ENCODE measurements at regions not wholly inside any gene's neighbourhood (a gene's known extent, or its start where the extent isn't known, plus 50 kb on each side); places are given as distances from the start of the nearest gene placed in this dataset.

GRCh38 chr10:108868881-108869280 lies 1054.4 kb downstream of the XPNPEP1 start:
- no peak for DNase-seq (ENCODE audit: low read depth in 3 of 3)

- no peak for DNase-seq (ENCODE audit: low read depth in 3 of 3)
Measured at GRCh38 chr10:108862676-108863350, 1060.5 kb downstream of the XPNPEP1 start.

GRCh38 chr10:108861181-108861754 lies 1062.0 kb downstream of the XPNPEP1 start:
- no peak for DNase-seq (ENCODE audit: low read depth in 3 of 3)

GRCh38 chr10:108852211-108852610 lies 1071.1 kb downstream of the XPNPEP1 start:
- DNase-seq (ENCODE audit: low read depth in 3 of 3): no peak

- no peak for DNase-seq (ENCODE audit: low read depth in 3 of 3)
Measured at GRCh38 chr10:108850138-108850854, 1073.0 kb downstream of the XPNPEP1 start.

GRCh38 chr10:108849688-108850087 lies 1073.6 kb downstream of the XPNPEP1 start:
- DNase-seq (ENCODE audit: low read depth in 3 of 3): no peak

GRCh38 chr10:108849186-108849585 lies 1074.1 kb downstream of the XPNPEP1 start:
- DNase-seq (ENCODE audit: low read depth in 3 of 3): no peak

GRCh38 chr10:108848046-108848445 lies 1075.3 kb downstream of the XPNPEP1 start:
- DNase-seq (ENCODE audit: low read depth in 3 of 3): no peak

GRCh38 chr10:108840944-108841343 lies 1082.4 kb downstream of the XPNPEP1 start:
- DNase-seq (ENCODE audit: low read depth in 3 of 3): no peak

GRCh38 chr10:108836362-108836761 lies 1086.9 kb downstream of the XPNPEP1 start:
- DNase-seq (ENCODE audit: low read depth in 3 of 3): no peak

- DNase-seq (ENCODE audit: low read depth in 3 of 3): no peak
Measured at GRCh38 chr10:108822026-108822425, 1101.3 kb downstream of the XPNPEP1 start.

- DNase-seq (ENCODE audit: low read depth in 3 of 3): no peak
Measured at GRCh38 chr10:108819302-108819701, 1104.0 kb downstream of the XPNPEP1 start.

GRCh38 chr10:108817584-108817983 lies 1105.7 kb downstream of the XPNPEP1 start:
- DNase-seq (ENCODE audit: low read depth in 3 of 3): no peak

GRCh38 chr10:108817135-108817534 lies 1106.2 kb downstream of the XPNPEP1 start:
- no peak for DNase-seq (ENCODE audit: low read depth in 3 of 3)

- DNase-seq (ENCODE audit: low read depth in 3 of 3): no peak
Measured at GRCh38 chr10:108812906-108813305, 1110.4 kb downstream of the XPNPEP1 start.

GRCh38 chr10:108812296-108812695 lies 1111.0 kb downstream of the XPNPEP1 start:
- DNase-seq (ENCODE audit: low read depth in 3 of 3): no peak

- DNase-seq (ENCODE audit: low read depth in 3 of 3): no peak
Measured at GRCh38 chr10:108808228-108808627, 1115.1 kb downstream of the XPNPEP1 start.

- DNase-seq (ENCODE audit: low read depth in 3 of 3): no peak
Measured at GRCh38 chr10:108801775-108802517, 1121.4 kb downstream of the XPNPEP1 start.

- no peak for DNase-seq (ENCODE audit: low read depth in 3 of 3)
Measured at GRCh38 chr10:108801220-108801619, 1122.1 kb downstream of the XPNPEP1 start.

- no peak for DNase-seq (ENCODE audit: low read depth in 3 of 3)
Measured at GRCh38 chr10:108797573-108797972, 1125.7 kb downstream of the XPNPEP1 start.

GRCh38 chr10:108791794-108792474 lies 1131.4 kb downstream of the XPNPEP1 start:
- DNase-seq (ENCODE audit: low read depth in 3 of 3): no peak

- no peak for DNase-seq (ENCODE audit: low read depth in 3 of 3)
Measured at GRCh38 chr10:108791030-108791429, 1132.3 kb downstream of the XPNPEP1 start.

All from stimulated activated CD4-positive, alpha-beta T cell treated with anti-CD3 and anti-CD28 coated beads, TNF-alpha, amount 100 ng/mL, for 24 hours (primary cell).